ENCODE measurements at regions not wholly inside any gene's neighbourhood (a gene's known extent, or its start where the extent isn't known, plus 50 kb on each side); places are given as distances from the start of the nearest gene placed in this dataset.
"Not testable (repeated sequence)": the region's sequence is repeated elsewhere in the genome, so short reads cannot be mapped to it uniquely, and the experiment has no call there.

DNA sequence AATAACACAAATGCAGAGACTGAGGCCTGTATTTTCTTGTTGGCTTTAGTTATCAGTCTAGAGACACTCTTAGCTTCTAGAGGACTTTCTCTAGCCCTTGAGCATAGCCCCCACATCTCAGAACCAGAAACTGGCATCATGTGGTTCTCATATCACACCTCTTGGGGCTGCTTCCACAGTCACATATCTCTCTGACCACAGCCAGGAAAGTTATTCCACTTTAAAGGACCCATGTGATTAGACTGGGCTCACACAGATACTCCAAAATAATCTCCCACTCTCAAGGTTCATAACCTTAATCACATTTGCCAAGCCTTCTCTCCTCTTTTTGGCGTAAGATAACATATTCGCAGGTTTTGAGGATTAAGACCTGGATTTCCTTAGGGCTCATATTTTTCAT, 846.9 kb upstream of the MIR17HG start:
- Mint-ChIP-seq H3K4me1 (no peaks in the 10 kb centered on the region), H3K27me3 (no peaks in the 10 kb centered on the region), H3K27ac (no peak overlapping the region), H3K36me3 (no peaks in the 10 kb centered on the region), H3K4me3 (no peak overlapping the region), H3K9me3 (peaks cover 3 to 5% (median 3%) of the 10 kb centered on the region in 3 donors)

DNA sequence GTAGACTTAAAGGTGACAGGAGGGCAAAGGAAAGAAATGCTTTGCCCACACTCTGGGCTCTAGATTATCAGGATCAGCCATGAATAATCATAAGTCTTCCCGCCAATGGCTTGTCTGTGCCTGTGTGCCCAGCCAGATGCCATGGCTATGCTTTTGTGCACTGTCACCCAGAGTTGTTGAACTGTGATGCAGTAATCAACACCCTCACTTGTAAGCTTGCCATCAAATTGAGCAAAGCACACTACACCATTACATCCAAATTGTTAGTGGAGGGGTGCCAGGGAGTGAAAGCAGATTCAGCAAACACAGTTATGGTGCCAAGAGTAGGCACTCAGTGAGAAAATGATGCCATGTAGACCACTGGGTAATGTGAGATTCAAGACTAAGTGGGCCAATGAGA, 845.3 kb upstream of the MIR17HG start:
- no peaks in the 10 kb centered on the region for H3K36me3 Mint-ChIP-seq
- H3K27me3 Mint-ChIP-seq = no peaks in the 10 kb centered on the region
- H3K4me1 Mint-ChIP-seq = no peaks in the 10 kb centered on the region
- no peak overlapping the region for H3K4me3 Mint-ChIP-seq
- H3K27ac Mint-ChIP-seq = no peak overlapping the region
- peaks cover 3 to 7% (median 3%) of the 10 kb centered on the region in 3 donors for H3K9me3 Mint-ChIP-seq

DNA sequence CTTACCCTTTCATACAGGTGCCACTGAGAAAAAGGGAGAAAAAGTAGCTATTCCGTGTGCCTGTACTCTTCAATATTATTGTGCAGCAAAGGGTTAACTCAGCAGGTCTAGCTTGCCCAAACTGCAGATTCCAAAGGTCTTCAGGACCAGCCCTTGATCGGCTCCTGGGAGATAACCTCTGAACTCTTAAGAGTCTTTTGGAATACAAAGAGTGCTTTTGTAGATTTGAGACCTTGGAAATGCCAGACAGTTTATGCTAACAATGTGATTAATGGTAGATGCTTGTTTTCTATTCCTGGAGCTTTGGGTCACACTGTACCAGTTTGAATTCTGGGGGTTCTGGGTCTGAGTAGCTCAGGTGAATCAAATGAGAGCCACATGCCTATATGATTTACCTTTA, 844.7 kb upstream of the MIR17HG start:
- Mint-ChIP-seq H3K27ac (no peak overlapping the region), H3K9me3 (peaks cover 3 to 5% (median 3%) of the 10 kb centered on the region in 3 donors)

GRCh38 chr13:90510319-90510718, 837.2 kb upstream of the MIR17HG start:
- H3K27me3 Mint-ChIP-seq = no peaks in the 10 kb centered on the region
- no peak overlapping the region for H3K4me3 Mint-ChIP-seq
- H3K4me1 Mint-ChIP-seq = no peaks in the 10 kb centered on the region
- H3K9me3 Mint-ChIP-seq = peaks cover 3 to 21% (median 6%) of the 10 kb centered on the region in 3 donors
- H3K27ac Mint-ChIP-seq = no peak overlapping the region
- H3K36me3 Mint-ChIP-seq = no peaks in the 10 kb centered on the region

More for the DNA sequence above, 844.7 kb upstream of the MIR17HG start:
- no peaks in the 10 kb centered on the region for H3K4me1 Mint-ChIP-seq
- no peak overlapping the region for H3K4me3 Mint-ChIP-seq
- no peaks in the 10 kb centered on the region for H3K36me3 Mint-ChIP-seq
- H3K27me3 Mint-ChIP-seq = no peaks in the 10 kb centered on the region

DNA sequence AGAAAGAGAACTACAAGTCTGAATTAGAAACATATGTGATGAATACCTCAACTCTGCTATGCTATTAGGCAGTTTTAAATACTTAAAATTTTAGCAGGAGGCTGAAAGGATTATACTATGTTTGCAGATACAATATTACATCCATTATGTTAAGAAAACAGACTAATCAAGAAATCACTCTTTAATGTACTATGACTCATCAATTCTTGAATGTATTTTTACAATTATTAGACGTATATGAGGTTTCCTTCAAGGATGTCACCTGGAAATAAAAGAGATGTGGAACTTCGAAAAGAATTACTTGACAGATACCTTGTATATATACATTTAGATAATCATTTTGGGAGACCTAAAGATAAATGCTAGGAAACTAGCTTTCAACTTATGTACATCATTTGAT, 835.6 kb upstream of the MIR17HG start:
- no peaks in the 10 kb centered on the region for H3K4me1 Mint-ChIP-seq
- no peak overlapping the region for H3K27ac Mint-ChIP-seq
- H3K9me3 Mint-ChIP-seq = peaks cover 0 to 21% (median 6%) of the 10 kb centered on the region in 3 donors
- no peaks in the 10 kb centered on the region for H3K36me3 Mint-ChIP-seq
- H3K27me3 Mint-ChIP-seq = no peaks in the 10 kb centered on the region
- H3K4me3 Mint-ChIP-seq = no peak overlapping the region

- H3K36me3 Mint-ChIP-seq, H3K27me3 Mint-ChIP-seq, H3K4me3 Mint-ChIP-seq, H3K27ac Mint-ChIP-seq, H3K4me1 Mint-ChIP-seq: not testable (repeated sequence)
- H3K9me3 Mint-ChIP-seq = peaks cover 0 to 15% (median 12%) of the 10 kb centered on the region in 3 donors
Measured at GRCh38 chr13:90514712-90515111, 832.8 kb upstream of the MIR17HG start.

- H3K27me3 Mint-ChIP-seq = no peaks in the 10 kb centered on the region
- peaks cover 2 to 12% (median 10%) of the 10 kb centered on the region in 3 donors for H3K9me3 Mint-ChIP-seq
- H3K27ac Mint-ChIP-seq = no peak overlapping the region
- no peaks in the 10 kb centered on the region for H3K4me1 Mint-ChIP-seq
- H3K36me3 Mint-ChIP-seq = no peaks in the 10 kb centered on the region
- no peak overlapping the region for H3K4me3 Mint-ChIP-seq
Measured at GRCh38 chr13:90518417-90518816, 829.1 kb upstream of the MIR17HG start.

- Mint-ChIP-seq H3K9me3 (peaks cover 2 to 11% (median 10%) of the 10 kb centered on the region in 3 donors), H3K27me3 (no peaks in the 10 kb centered on the region), H3K36me3 (no peaks in the 10 kb centered on the region), H3K4me1 (no peaks in the 10 kb centered on the region), H3K4me3 (no peak overlapping the region), H3K27ac (no peak overlapping the region)
Measured at GRCh38 chr13:90519157-90519556, 828.3 kb upstream of the MIR17HG start.

DNA sequence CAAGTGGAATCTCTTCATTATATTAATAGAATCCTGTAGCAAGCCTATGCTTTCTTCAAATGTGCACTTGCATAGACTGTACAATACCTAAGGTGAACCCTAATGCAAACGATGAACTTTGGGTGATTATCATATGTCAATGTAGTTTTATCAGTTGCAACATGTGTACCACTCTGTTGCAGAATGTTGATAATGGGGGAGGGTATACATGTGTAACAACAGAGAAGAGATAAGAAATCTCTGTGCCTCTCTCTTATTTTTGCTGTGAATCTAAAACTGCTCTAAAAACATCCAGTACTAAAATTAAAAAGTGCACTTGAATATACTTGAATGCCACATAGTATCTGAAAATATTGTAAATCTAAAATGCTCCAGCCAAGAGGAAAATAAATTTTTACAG, 820.8 kb upstream of the MIR17HG start:
- Mint-ChIP-seq H3K9me3 (peaks cover 2 to 10% (median 7%) of the 10 kb centered on the region in 3 donors), H3K27me3 (no peaks in the 10 kb centered on the region), H3K27ac (no peak overlapping the region), H3K36me3 (no peaks in the 10 kb centered on the region), H3K4me3 (no peak overlapping the region), H3K4me1 (no peaks in the 10 kb centered on the region)

DNA sequence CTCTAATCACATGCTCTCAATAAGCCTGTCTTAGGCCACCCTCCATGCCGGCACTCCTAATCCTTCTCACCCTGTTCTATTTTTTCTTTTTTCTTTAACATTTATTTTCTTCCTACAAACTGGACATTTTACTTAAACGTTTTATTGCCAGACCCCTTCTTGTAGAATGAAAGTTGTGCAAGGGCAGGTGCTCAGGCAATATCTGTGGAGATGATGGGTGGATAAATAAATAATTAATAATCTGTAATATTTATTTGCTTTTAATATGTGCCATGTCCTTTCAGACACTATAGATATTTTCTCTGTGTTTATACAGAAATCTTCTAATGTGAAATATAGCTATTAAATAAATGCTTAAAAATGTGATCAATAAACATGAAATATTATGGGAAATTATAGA, 815.7 kb upstream of the MIR17HG start:
- Mint-ChIP-seq H3K27ac (no peak overlapping the region), H3K4me1 (no peaks in the 10 kb centered on the region), H3K9me3 (peaks cover 0 to 2% (median 2%) of the 10 kb centered on the region in 3 donors), H3K27me3 (no peaks in the 10 kb centered on the region), H3K36me3 (no peaks in the 10 kb centered on the region), H3K4me3 (no peak overlapping the region)

DNA sequence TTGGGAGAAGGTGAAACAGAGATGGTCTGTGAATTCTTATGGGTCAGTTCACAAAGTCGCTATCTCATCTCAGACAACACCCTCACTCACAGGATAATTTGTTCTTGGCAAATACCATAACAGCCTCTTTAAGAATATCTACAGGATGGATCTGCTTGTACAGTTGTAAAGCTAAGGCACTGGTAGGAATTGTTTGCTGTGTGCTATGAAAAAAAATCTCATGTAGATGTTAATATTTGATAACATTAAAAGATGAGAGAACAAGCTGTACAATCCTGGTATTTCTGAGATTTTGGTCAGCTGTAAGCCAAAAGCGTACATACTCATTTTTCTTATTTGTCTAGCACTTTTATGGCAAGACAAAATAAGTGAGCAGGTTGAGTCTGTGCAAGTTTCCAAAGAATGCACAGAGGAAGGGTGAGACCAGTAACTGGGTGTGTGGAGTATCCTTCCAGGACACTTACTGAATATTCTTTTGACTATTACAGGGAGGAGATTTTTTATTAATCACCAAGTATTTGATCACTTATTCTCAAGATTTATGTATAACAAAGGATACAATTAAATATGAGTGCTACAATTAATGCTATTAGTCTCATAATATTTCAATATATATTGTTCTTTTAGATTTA, 814.5 kb upstream of the MIR17HG start:
- no peaks in the 10 kb centered on the region for H3K27me3 Mint-ChIP-seq
- no peak overlapping the region for H3K27ac Mint-ChIP-seq
- no peaks in the 10 kb centered on the region for H3K4me1 Mint-ChIP-seq
- no peaks in the 10 kb centered on the region for H3K36me3 Mint-ChIP-seq
- H3K9me3 Mint-ChIP-seq = peaks cover 0 to 2% (median 2%) of the 10 kb centered on the region in 3 donors
- H3K4me3 Mint-ChIP-seq = no peak overlapping the region

DNA sequence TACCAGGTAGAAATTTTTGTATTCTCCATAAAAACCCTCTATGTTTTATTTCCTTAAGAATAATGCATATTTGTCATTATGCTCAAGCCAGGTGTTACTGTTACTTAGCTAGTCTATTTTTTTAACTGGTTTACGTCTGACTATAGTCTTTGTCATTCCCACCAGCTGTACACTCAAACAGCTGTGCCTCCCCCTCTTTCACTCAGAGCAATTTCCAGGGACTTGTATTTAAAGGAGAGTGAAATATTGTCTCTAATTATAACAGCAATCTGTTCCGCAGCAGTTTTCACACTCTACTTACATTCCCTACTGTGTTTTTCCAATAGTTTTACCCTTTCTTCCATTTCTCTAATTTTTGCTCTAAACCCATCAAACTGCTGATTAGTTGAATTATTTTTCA, 813.6 kb upstream of the MIR17HG start:
- no peaks in the 10 kb centered on the region for H3K4me1 Mint-ChIP-seq
- no peak overlapping the region for H3K27ac Mint-ChIP-seq
- H3K4me3 Mint-ChIP-seq = no peak overlapping the region
- no peaks in the 10 kb centered on the region for H3K36me3 Mint-ChIP-seq
- H3K27me3 Mint-ChIP-seq = no peaks in the 10 kb centered on the region
- H3K9me3 Mint-ChIP-seq = peaks cover 0 to 7% (median 2%) of the 10 kb centered on the region in 3 donors

- Mint-ChIP-seq H3K4me1 (no peaks in the 10 kb centered on the region), H3K27ac (no peak overlapping the region), H3K36me3 (no peaks in the 10 kb centered on the region), H3K9me3 (peaks cover 0 to 7% (median 2%) of the 10 kb centered on the region in 3 donors), H3K27me3 (no peaks in the 10 kb centered on the region), H3K4me3 (no peak overlapping the region)
Measured at GRCh38 chr13:90534617-90535370, 812.7 kb upstream of the MIR17HG start.

GRCh38 chr13:90535421-90535820, 812.1 kb upstream of the MIR17HG start:
- H3K9me3 Mint-ChIP-seq = peaks cover 2 to 8% (median 2%) of the 10 kb centered on the region in 3 donors
- no peaks in the 10 kb centered on the region for H3K4me1 Mint-ChIP-seq
- H3K36me3 Mint-ChIP-seq = no peaks in the 10 kb centered on the region
- no peaks in the 10 kb centered on the region for H3K27me3 Mint-ChIP-seq
- H3K4me3 Mint-ChIP-seq = no peak overlapping the region
- H3K27ac Mint-ChIP-seq = no peak overlapping the region

GRCh38 chr13:90538063-90538462, 809.4 kb upstream of the MIR17HG start:
- H3K9me3 Mint-ChIP-seq = peaks cover 2 to 10% (median 7%) of the 10 kb centered on the region in 3 donors
- H3K36me3 Mint-ChIP-seq = no peaks in the 10 kb centered on the region
- H3K27ac Mint-ChIP-seq = no peak overlapping the region
- no peaks in the 10 kb centered on the region for H3K27me3 Mint-ChIP-seq
- H3K4me1 Mint-ChIP-seq = no peaks in the 10 kb centered on the region
- no peak overlapping the region for H3K4me3 Mint-ChIP-seq

- Mint-ChIP-seq H3K4me3 (no peak overlapping the region), H3K4me1 (peaks cover 0 to under 1% (median 0%) of the 10 kb centered on the region in 3 donors), H3K27ac (no peak overlapping the region), H3K27me3 (no peaks in the 10 kb centered on the region), H3K9me3 (peaks cover 6 to 14% (median 10%) of the 10 kb centered on the region in 3 donors), H3K36me3 (no peaks in the 10 kb centered on the region)
Measured at GRCh38 chr13:90541346-90541745, 806.1 kb upstream of the MIR17HG start.
